ENCODE measurements at regions not wholly inside any gene's neighbourhood (a gene's known extent, or its start where the extent isn't known, plus 50 kb on each side); places are given as distances from the start of the nearest gene placed in this dataset.

DNA sequence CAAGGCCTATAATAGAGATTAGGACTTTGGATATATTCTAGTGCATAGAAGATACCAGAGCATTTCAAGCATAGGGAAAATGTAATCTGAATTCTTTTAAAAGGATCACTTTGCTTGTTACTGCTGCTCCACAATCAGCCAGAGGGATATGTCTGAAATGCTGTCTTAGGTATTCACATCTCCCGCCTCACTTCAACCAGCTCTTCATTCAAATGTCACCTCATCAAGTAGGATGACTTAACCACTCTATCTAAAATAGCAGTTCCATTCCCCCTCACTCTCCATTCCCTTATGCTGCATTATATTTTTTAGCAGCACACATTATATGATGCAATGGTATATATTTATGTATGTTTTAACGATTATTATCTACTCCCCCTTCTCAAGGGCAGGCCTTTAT lies 500.3 kb upstream of the GRIA1 start:
- no peaks in the 10 kb centered on the region for H3K27me3 ChIP-seq
- no peak overlapping the region for H3K4me3 ChIP-seq
- no peak for ATAC-seq
- no peaks in the 10 kb centered on the region for H3K4me1 ChIP-seq
- TF ChIP-seq, protein P1, sequence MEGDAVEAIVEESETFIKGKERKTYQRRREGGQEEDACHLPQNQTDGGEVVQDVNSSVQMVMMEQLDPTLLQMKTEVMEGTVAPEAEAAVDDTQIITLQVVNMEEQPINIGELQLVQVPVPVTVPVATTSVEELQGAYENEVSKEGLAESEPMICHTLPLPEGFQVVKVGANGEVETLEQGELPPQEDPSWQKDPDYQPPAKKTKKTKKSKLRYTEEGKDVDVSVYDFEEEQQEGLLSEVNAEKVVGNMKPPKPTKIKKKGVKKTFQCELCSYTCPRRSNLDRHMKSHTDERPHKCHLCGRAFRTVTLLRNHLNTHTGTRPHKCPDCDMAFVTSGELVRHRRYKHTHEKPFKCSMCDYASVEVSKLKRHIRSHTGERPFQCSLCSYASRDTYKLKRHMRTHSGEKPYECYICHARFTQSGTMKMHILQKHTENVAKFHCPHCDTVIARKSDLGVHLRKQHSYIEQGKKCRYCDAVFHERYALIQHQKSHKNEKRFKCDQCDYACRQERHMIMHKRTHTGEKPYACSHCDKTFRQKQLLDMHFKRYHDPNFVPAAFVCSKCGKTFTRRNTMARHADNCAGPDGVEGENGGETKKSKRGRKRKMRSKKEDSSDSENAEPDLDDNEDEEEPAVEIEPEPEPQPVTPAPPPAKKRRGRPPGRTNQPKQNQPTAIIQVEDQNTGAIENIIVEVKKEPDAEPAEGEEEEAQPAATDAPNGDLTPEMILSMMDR (IDR thresholded peaks at IDR 0.05): no peak
- no peaks in the 10 kb centered on the region for H3K36me3 ChIP-seq
- intact Hi-C loops (cut with DNase I): no loop called here
- H3K9me3 ChIP-seq: no peaks in the 10 kb centered on the region
- H3K27ac ChIP-seq: no peak overlapping the region
- DNase-seq: no peak
- WGBS, 2 donors: 68 to 78% methylated on average over 2 of the region's 2 CpGs

DNA sequence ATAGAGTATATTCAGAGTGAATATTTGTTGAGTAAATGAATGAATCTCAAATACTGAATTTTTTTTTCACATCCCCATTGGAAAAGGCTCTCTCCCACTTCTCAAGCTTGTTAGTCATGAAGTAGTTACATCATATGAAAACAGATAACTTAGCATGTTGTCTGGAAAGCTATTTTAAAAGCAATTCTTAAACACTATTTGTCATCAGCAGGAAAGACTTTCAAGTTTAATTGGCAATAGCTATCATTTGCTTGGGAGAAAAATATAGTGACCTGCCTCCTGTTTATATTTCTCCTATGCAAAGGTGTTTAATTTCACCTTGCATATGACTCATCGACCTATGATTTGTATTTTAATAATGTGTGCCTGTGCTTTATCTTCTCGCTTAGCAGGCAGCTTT lies 499.8 kb upstream of the GRIA1 start:
- 74 to 77% methylated on average over 2 of the region's 2 CpGs for WGBS, 2 donors
- DNase-seq (no peak), ATAC-seq (no peak)
- Histone ChIP-seq H3K4me3 (no peak overlapping the region), H3K9me3 (no peaks in the 10 kb centered on the region), H3K4me1 (no peaks in the 10 kb centered on the region), H3K27ac (no peak overlapping the region), H3K36me3 (no peaks in the 10 kb centered on the region), H3K27me3 (no peaks in the 10 kb centered on the region)
- TF ChIP-seq, protein P1 (IDR thresholded peaks at IDR 0.05): no peak
- intact Hi-C loops (cut with DNase I): no loop called here

DNA sequence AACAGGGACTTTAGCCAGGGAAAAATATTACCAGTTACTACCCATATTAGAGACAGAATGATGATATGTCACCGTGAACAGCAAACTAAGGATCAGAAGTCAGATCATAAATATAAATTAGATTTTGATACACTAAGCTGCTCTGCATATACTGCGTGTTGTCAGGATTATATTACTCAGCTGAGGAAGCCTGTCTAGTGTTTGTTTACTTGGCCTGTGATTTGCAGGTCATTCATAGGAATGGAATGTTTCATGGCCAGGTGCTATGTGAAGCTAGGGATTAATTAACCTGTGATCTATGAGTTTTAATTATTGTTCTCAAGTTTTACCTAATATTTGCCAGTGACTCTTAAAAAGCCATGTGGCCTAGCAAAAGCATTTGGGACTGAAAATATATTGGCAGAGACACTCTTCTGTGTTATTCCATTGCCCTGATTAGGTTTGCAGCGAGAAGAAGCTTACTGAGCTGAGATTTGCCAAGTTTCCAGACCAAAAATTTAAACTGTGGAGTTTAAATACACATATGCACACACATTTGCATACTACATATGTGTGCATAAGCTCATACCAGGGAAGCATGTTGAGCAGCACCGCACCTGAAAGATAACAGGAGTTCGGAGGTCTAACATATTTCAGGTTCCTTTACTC lies 496.3 kb upstream of the GRIA1 start:
- no peak overlapping the region for H3K27ac ChIP-seq
- H3K9me3 ChIP-seq: no peaks in the 10 kb centered on the region
- intact Hi-C loops (cut with DNase I): no loop called here
- TF ChIP-seq, protein P1 (IDR thresholded peaks at IDR 0.05): no peak
- H3K4me1 ChIP-seq: no peaks in the 10 kb centered on the region
- WGBS, 2 donors: 76 to 81% methylated on average over 5 of the region's 5 CpGs
- H3K36me3 ChIP-seq: no peaks in the 10 kb centered on the region
- no peaks in the 10 kb centered on the region for H3K27me3 ChIP-seq
- H3K4me3 ChIP-seq: no peak overlapping the region
- no peak for ATAC-seq
- no peak for DNase-seq

DNA sequence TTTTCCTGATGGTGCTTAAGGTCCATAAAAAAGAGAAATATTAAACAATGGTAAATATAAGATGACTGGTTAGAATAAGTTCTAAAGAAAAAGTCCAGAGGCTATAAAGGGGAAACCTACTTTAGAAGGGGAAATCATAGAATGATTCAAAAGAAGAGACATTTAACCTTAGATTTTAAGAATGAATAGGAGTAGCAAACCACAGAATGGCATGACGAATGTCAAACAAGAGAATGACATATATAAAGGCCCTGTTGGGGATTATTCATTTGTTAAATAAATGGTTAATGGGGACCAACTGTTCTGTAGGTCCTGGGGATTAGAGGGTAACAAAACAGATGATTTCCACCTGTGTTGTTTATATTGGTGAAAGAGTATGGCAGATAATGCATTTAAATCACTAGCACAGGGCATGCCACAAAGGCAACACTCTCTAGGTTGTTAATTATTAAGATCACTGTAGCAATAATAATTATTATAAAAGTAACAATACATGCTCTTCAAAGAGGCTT lies 495.2 kb upstream of the GRIA1 start:
- Histone ChIP-seq H3K27ac (no peak overlapping the region), H3K4me1 (no peaks in the 10 kb centered on the region), H3K36me3 (no peaks in the 10 kb centered on the region), H3K27me3 (no peaks in the 10 kb centered on the region), H3K9me3 (no peaks in the 10 kb centered on the region), H3K4me3 (no peak overlapping the region)
- TF ChIP-seq, protein P1 (IDR thresholded peaks at IDR 0.05): no peak
- ATAC-seq (no peak), DNase-seq (no peak)
- intact Hi-C loops (cut with DNase I): no loop called here
- WGBS, 2 donors: 50 to 61% methylated on average over 1 of the region's 1 CpG

All from heart right ventricle (tissue), 16 donors.